NCI-H774 (cell line): ENCODE measurements at regions not wholly inside any gene's neighbourhood (a gene's known extent, or its start where the extent isn't known, plus 50 kb on each side); places are given as distances from the start of the nearest gene placed in this dataset.

Source experiments
- DNase-seq: peaks from one replicate; lab custom pipeline; 2025; lab: John Stamatoyannopoulos, UW

- DNase-seq = no peak
Observed at GRCh38 chr3:152054315-152054714, 180.9 kb downstream of the SUCNR1 start.

- DNase-seq = no peak
Observed at GRCh38 chr3:152056073-152056472, 182.6 kb downstream of the SUCNR1 start.

- DNase-seq = no peak
Observed at GRCh38 chr3:152056481-152056880, 183.0 kb downstream of the SUCNR1 start.

GRCh38 chr3:152056987-152057386 is 183.5 kb downstream of the SUCNR1 start:
- DNase-seq = no peak

- no peak for DNase-seq
Observed at GRCh38 chr3:152058856-152059255, 185.4 kb downstream of the SUCNR1 start.

- peak; percentile 68 for DNase-seq
Observed at GRCh38 chr3:152060701-152061100, 187.3 kb downstream of the SUCNR1 start.

- peak; percentile 45 for DNase-seq
Observed at GRCh38 chr3:152061296-152061695, 187.9 kb downstream of the SUCNR1 start.

- no peak for DNase-seq
Observed at GRCh38 chr3:152069871-152070270, 196.4 kb downstream of the SUCNR1 start.

GRCh38 chr3:152071315-152071714 is 197.4 kb upstream of the MBNL1 start:
- DNase-seq = no peak

GRCh38 chr3:152071924-152072323 is 196.8 kb upstream of the MBNL1 start:
- no peak for DNase-seq

- DNase-seq = no peak
Observed at GRCh38 chr3:152073267-152073666, 195.5 kb upstream of the MBNL1 start.

GRCh38 chr3:152076148-152076547 is 192.6 kb upstream of the MBNL1 start:
- no peak for DNase-seq

- DNase-seq = no peak
Observed at GRCh38 chr3:152079980-152080379, 188.7 kb upstream of the MBNL1 start.

GRCh38 chr3:152083135-152083534 is 185.6 kb upstream of the MBNL1 start:
- DNase-seq = peak; percentile 14

GRCh38 chr3:152084441-152085158 is 184.1 kb upstream of the MBNL1 start:
- no peak for DNase-seq

- DNase-seq = no peak
Observed at GRCh38 chr3:152087153-152087552, 181.6 kb upstream of the MBNL1 start.

GRCh38 chr3:152089528-152089927 is 179.2 kb upstream of the MBNL1 start:
- no peak for DNase-seq

- DNase-seq = no peak
Observed at GRCh38 chr3:152091725-152092124, 177.0 kb upstream of the MBNL1 start.

- DNase-seq = no peak
Observed at GRCh38 chr3:152093901-152094300, 174.8 kb upstream of the MBNL1 start.

- DNase-seq = no peak
Observed at GRCh38 chr3:152094406-152094805, 174.3 kb upstream of the MBNL1 start.

GRCh38 chr3:152095472-152095871 is 173.3 kb upstream of the MBNL1 start:
- DNase-seq = no peak

- DNase-seq = no peak
Observed at GRCh38 chr3:152096280-152096906, 172.3 kb upstream of the MBNL1 start.

GRCh38 chr3:152097120-152097519 is 171.6 kb upstream of the MBNL1 start:
- no peak for DNase-seq

- no peak for DNase-seq
Observed at GRCh38 chr3:152097770-152098169, 171.0 kb upstream of the MBNL1 start.
